ENCODE measurements at regions not wholly inside any gene's neighbourhood (a gene's known extent, or its start where the extent isn't known, plus 50 kb on each side); places are given as distances from the start of the nearest gene placed in this dataset.

DNA sequence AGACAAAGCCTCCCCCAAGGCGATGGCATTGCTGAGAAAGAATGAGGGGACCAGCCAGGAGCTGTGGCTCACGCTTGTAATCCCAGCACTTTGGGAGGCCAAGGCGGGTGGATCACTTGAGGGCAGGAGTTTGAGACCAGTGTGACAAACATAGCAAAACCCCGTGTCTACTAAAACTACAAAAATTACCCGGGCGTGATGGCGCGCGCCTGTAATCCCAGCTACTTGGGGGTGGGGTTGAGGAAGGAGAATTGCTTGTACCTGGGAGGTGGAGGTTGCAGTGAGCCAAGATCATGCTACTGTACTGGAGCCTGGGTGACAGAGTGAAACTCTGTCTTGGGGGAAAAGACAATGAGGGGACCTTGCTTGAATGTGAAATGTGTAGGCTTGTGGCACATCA lies 402.4 kb upstream of the C2CD4B start:
- Histone ChIP-seq H3K79me2 (ENCODE audit: low read length) (no peaks in the 10 kb centered on the region), H3K4me3 (ENCODE audit: low read length) (no peak overlapping the region), H4K20me1 (ENCODE audit: insufficient read depth, low read length) (no peaks in the 10 kb centered on the region), H3K36me3 (replicated peaks; ENCODE audit: insufficient read depth, low read length) (no peaks in the 10 kb centered on the region), H3K4me2 (ENCODE audit: low read depth, low read length) (no peak overlapping the region), H3K4me1 (ENCODE audit: low read length) (no peaks in the 10 kb centered on the region), H2AFZ (ENCODE audit: low read length) (no peak overlapping the region), H3K9me2 (replicated peaks; ENCODE audit: insufficient read depth, low read length) (no peaks in the 10 kb centered on the region), H3K9me3 (replicated peaks; ENCODE audit: insufficient read depth, low read length) (no peaks in the 10 kb centered on the region), H3F3A (ENCODE audit: insufficient read depth, low read length) (no peaks in the 10 kb centered on the region), H3K27ac (ENCODE audit: low read length) (no peak overlapping the region), H3K27me3 (replicated peaks; ENCODE audit: insufficient read depth, low read length) (no peaks in the 10 kb centered on the region), H3K9ac (ENCODE audit: low read length) (no peak overlapping the region)
- TF ChIP-seq CTCF (IDR thresholded peaks at IDR 0.05; ENCODE audit: low read length) (no peak), EZH2 (optimal IDR thresholded peaks at IDR 0.05; ENCODE audit: low read depth, low read length) (no peak), EZH2phosphoT487 (IDR thresholded peaks at IDR 0.05; ENCODE audit: low read length) (no peak)
- no peak for DNase-seq

GRCh38 chr15:62568004-62568403 lies 402.9 kb upstream of the C2CD4B start:
- TF ChIP-seq CTCF (IDR thresholded peaks at IDR 0.05; ENCODE audit: low read length) (no peak), EZH2 (optimal IDR thresholded peaks at IDR 0.05; ENCODE audit: low read depth, low read length) (no peak)
- no peaks in the 10 kb centered on the region for H3K27me3 ChIP-seq (replicated peaks; ENCODE audit: insufficient read depth, low read length)
- no peak overlapping the region for H3K4me2 ChIP-seq (ENCODE audit: low read depth, low read length)
- H3K27ac ChIP-seq (ENCODE audit: low read length): no peak overlapping the region
- H3K9ac ChIP-seq (ENCODE audit: low read length): no peak overlapping the region
- no peaks in the 10 kb centered on the region for H3K79me2 ChIP-seq (ENCODE audit: low read length)
- H3F3A ChIP-seq (ENCODE audit: insufficient read depth, low read length): no peaks in the 10 kb centered on the region
- no peaks in the 10 kb centered on the region for H3K4me1 ChIP-seq (ENCODE audit: low read length)
- no peaks in the 10 kb centered on the region for H4K20me1 ChIP-seq (ENCODE audit: insufficient read depth, low read length)
- no peak for DNase-seq
- no peaks in the 10 kb centered on the region for H3K36me3 ChIP-seq (replicated peaks; ENCODE audit: insufficient read depth, low read length)
- no peak overlapping the region for H3K4me3 ChIP-seq (ENCODE audit: low read length)
- no peaks in the 10 kb centered on the region for H3K9me3 ChIP-seq (replicated peaks; ENCODE audit: insufficient read depth, low read length)
- H3K9me2 ChIP-seq (replicated peaks; ENCODE audit: insufficient read depth, low read length): no peaks in the 10 kb centered on the region
- H2AFZ ChIP-seq (ENCODE audit: low read length): no peak overlapping the region

- Histone ChIP-seq H3F3A (ENCODE audit: insufficient read depth, low read length) (no peaks in the 10 kb centered on the region), H3K9ac (ENCODE audit: low read length) (no peak overlapping the region), H3K4me2 (ENCODE audit: low read depth, low read length) (no peak overlapping the region), H3K36me3 (replicated peaks; ENCODE audit: insufficient read depth, low read length) (no peaks in the 10 kb centered on the region), H3K79me2 (ENCODE audit: low read length) (no peaks in the 10 kb centered on the region), H3K27ac (ENCODE audit: low read length) (no peak overlapping the region), H4K20me1 (ENCODE audit: insufficient read depth, low read length) (no peaks in the 10 kb centered on the region), H3K9me2 (replicated peaks; ENCODE audit: insufficient read depth, low read length) (no peaks in the 10 kb centered on the region), H3K27me3 (replicated peaks; ENCODE audit: insufficient read depth, low read length) (no peaks in the 10 kb centered on the region), H3K4me1 (ENCODE audit: low read length) (no peaks in the 10 kb centered on the region), H3K9me3 (replicated peaks; ENCODE audit: insufficient read depth, low read length) (no peaks in the 10 kb centered on the region), H3K4me3 (ENCODE audit: low read length) (no peak overlapping the region), H2AFZ (ENCODE audit: low read length) (no peak overlapping the region)
- DNase-seq: no peak
- TF ChIP-seq CTCF (IDR thresholded peaks at IDR 0.05; ENCODE audit: low read length): no peak
- no peak for TF ChIP-seq EZH2 (optimal IDR thresholded peaks at IDR 0.05; ENCODE audit: low read depth, low read length)
- TF ChIP-seq EZH2phosphoT487 (IDR thresholded peaks at IDR 0.05; ENCODE audit: low read length): no peak
These were observed 403.6 kb upstream of the C2CD4B start for GRCh38 chr15:62568702-62569101.

Measured in MM.1S (cell line).